Right ventricle myocardium inferior (tissue), 1 donor: ENCODE measurements at regions not wholly inside any gene's neighbourhood (a gene's known extent, or its start where the extent isn't known, plus 50 kb on each side); places are given as distances from the start of the nearest gene placed in this dataset.
"Not testable (repeated sequence)": the region's sequence is repeated elsewhere in the genome, so short reads cannot be mapped to it uniquely, and the experiment has no call there.

ENCODE experiments used
- ATAC-seq: fragments of 200-7000 bp; cut with Tn5 transposase; one replicate; pipeline ENCODE4 v1.9.1; 2020; ENCODE audit warnings: mild to moderate bottlenecking, moderate library complexity
- DNase-seq: peaks from one replicate; pipeline ENCODE4 v3.0.0; 2021; ENCODE audit errors: missing footprints
- intact Hi-C: fragments of 100-400 bp; cut with DNase I; formaldehyde crosslinking; loops from one replicate; pipeline ENCODE4 v1.11.0; 2022
- donor health status: DM: no; HTN: yes; CAD: no; lungs with severe emphysema.

DNA sequence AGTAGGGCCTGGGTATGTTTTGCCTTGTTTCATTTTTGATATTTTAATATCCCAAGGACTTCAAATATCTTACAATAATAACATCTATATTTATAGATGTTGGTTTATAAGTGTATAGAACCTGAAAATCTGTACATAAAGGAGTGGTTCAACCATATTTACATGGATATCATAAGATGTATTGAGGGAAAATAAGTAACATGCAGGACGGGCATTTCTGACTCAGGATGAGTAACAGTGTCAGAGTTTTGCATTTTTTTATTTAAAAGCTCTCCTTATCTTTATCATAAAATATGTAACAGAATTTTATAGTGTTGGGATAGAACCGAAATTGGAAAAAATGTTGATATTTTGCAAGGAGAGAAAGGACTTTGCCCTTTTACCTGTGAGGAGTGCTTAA, 1438.7 kb downstream of the REEP3 start:
- intact Hi-C loops, result no loop called here

DNA sequence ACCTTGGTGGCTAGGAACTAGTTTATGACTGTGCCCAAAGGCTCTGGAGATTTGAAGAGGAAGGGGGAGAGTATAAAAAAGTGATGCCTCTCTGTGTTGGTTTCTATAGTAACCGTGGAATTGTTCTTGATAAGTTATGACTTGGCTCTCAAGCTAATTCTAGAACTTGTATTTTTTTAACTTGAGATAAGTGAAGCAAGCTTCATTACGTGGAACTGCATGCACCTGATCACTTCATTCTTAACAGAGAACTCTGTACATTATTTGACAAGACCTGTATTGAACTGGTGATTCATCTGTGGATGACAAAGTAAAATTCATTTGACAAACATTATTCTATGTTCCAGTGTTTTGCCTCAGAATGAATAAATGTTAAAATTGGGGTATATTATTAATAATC, 1452.2 kb downstream of the REEP3 start:
- ATAC-seq (no peak), DNase-seq (no peak)
- intact Hi-C loops, result no loop called here

More for the DNA sequence above, 1438.7 kb downstream of the REEP3 start:
- ATAC-seq (no peak), DNase-seq (no peak)

DNA sequence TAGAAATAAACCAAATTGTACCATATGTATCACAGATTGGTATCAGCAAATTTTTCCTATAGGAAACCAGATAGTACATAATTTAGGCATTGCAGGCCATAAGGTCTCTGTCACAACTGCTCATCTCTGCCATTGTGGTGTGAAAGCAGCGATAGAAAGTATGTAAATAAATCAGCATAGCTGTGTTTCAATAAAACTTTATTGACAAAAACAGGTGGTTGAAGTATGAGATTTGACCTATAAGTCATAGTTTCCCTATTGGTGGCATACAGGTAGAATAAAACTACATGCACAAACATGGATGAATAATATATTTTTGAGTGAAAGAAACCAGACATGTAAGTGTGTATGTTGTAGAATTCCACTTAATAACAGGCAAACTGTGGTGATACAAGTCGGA, 1454.9 kb downstream of the REEP3 start:
- DNase-seq, result no peak
- ATAC-seq, result no peak
- intact Hi-C loops, result no loop called here

DNA sequence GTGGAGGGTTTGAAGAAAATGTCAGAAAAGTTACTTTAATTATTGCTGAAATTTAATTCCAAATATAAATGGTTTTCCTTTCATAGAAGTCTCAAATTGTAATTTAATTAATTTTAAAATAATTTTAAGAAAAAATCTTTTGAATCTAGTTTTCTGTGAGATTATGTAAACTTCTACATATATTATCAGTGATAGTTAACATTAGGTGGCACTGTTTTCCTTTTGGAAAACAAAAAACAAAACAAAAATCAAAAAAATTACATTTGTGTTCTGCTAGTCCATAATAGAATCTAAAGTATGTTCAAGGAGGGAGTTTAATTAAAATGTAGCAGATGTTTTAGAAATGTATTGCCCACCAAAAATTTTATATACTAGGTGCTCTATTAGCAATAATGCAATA, 1456.7 kb downstream of the REEP3 start:
- intact Hi-C loops, result no loop called here
- ATAC-seq, result no peak
- no peak for DNase-seq

DNA sequence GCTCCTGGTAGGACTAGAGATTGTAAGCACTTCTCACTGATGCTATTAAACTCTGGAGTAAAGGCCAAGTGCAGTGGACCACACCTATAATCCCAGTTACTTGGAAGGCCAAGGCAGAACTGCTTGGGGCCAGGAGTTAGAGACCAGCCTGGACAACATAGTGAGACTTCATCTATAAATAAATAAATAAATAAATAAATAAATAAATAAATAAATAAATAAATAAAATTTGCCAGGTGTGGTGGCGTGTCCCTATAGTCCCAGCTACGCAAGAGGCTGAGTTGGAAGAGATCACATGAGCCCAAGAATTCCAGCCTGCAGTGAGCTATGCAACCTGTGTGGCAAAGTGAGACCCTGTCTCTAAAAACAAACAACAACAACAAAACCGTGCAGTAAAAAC, 1475.7 kb downstream of the REEP3 start:
- intact Hi-C loops, result no loop called here
- ATAC-seq, result no peak
- no peak for DNase-seq

DNA sequence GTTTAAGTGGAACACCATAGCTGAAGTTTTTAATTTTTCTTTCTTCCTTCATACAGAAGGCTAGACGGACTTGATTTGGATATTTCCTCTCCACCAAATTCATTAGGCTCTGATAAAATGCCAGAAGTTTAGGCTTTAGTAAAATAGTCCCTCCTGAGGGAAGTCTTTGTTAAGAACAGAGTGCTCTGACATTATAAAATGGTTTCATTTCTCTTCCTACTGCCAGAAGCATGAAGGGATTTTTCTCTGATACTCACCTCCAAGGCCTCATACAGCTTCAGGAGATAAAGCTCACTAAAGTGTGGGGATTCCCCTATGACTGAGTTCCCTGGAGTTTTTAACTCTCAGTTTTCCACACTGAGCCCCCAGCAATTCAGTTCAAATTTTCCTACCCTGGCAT, 1489.6 kb downstream of the REEP3 start:
- DNase-seq (no peak), ATAC-seq (no peak)
- intact Hi-C loops, result no loop called here

DNA sequence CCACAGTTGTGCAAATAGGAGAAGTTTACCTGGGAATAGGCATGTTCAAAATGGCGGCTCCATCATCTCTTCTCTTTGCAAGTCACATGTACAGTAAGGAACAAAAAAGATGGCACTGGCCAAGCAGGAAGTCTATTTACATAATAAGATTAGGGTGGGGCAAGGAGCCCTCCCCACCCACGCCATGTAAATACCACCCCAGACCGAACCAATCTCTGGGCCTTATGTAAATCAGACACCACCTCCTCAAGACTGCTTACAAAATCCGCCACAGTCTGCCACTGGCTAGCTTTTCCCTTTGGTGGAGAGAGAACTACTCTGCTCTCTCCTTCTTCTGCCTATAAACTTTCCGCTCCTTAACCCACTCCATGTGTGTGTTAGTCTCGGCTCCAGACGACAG, 1496.3 kb downstream of the REEP3 start:
- no peak for DNase-seq
- no peak for ATAC-seq
- intact Hi-C loops, result no loop called here

DNA sequence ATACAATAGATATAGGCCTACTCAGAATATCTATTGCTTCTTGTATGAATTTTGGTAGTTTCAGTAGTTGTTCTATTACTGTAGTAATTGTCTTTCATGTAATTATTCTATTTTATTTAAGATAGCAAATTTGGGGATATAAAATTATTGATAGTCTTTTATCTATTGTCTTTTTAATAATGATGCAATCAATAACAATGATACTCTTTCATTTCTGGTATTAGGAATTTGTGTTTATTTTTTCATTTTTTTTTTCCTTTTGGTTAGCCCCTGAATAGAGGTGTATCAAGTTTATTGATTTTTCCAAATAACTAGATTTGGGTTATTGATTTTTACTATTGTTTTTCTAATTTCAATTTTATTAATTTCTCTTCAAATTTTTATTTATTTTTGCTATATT, 1503.7 kb downstream of the REEP3 start:
- ATAC-seq (no peak), DNase-seq (no peak)
- intact Hi-C loops, result no loop called here

DNA sequence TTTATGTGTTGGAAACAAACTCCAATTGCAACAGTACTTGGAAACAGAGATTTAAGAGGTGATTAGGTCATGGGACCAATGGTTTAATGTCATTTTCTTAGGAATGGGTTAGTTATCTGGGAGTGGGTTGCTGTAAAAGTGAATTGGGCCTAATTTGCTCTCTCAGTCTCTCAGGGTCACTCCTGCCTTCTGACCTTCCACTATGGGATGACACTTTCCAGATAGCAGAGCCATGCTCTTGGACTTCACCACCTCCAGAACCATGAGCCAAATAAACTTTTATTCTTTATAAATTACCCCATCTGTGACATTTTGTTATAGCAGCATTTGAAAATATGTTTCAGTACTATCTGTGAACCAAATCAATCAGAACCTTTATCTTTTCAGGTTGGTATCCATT, 1509.1 kb downstream of the REEP3 start:
- no peak for ATAC-seq
- intact Hi-C loops, result no loop called here
- no peak for DNase-seq

DNA sequence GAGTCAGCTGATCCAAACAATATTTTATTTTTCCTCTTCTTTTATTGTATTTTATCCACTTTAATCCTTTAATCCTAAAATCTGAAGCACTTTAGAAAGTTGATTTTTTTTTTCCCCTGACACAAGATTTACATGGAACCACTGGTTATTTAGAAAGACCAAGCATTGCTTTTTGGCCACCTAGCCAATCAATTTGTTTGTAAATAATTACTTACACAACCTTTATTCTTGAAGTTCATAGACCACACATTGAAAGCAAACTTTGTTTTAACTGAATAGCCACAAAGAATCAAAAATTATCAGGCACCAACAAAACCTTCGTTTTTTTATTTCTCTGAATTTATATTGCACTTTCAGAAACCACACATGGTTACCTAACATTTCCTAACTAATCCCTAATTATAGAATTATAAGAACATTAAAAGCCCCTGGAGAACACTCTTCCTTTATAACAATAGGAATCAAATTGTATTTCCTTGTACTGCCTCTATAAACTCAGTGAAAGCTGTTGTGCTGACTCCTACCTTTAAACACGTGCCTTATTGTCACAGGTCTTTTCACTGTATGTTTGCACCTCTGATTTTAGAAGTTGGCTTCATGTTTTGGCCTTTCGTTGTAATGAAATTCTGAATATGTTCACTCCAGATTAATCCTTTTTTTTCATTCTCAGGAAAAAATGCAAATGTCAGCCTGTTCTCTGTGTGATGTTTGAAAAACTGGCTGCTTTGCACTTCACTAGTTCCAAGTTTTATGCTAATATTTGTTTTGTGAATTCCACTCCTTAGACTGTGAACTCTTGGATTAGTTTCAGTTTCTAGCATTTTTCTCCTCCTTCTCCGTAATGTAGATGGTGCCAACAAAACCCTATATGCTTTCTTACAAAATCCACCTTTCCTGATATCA, 1511.9 kb downstream of the REEP3 start:
- no peak for DNase-seq

DNA sequence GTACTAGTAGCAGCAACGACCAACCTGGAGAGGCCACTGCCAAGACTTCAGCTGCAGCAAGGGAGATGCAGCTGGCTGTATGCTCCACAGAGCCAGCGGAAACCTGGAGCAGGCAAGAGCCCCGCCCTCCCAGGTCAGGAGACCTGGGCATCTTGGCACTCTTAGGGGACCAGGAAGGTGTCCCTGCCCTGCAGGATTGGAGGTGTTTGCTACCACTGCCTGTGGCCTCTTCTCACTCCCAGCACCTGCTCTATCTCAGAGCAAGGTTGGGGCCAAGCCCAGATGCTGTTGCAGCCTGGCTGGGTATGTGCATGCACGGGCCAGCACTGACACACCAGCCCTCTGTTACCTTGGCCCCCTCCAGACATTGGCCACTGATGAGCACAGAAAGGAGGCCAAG, 1512.8 kb downstream of the REEP3 start:
- intact Hi-C loops, result no loop called here
- ATAC-seq (no peak), DNase-seq (no peak)

More for the DNA sequence above, 1511.9 kb downstream of the REEP3 start:
- no peak for ATAC-seq
- intact Hi-C loops, result no loop called here

DNA sequence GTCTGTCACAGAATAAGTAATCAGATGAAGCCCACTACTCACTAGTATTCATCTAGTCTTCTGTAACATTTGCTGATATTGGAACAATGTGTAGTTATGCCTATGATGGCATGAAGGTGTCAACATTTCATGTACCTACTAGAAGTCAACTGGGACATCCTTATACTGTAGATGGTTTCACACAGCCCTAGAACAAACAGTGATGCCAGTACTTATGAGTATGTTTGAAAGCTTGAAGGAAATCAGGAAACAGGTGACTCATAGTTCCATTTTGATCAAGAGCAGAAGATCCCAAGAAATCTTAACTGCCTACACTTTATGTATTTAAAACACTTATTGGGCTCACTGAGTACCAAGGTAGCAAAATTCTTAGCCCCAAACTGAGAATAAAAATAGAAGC, 1519.6 kb downstream of the REEP3 start:
- ATAC-seq, result no peak
- intact Hi-C loops, result no loop called here
- no peak for DNase-seq

DNA sequence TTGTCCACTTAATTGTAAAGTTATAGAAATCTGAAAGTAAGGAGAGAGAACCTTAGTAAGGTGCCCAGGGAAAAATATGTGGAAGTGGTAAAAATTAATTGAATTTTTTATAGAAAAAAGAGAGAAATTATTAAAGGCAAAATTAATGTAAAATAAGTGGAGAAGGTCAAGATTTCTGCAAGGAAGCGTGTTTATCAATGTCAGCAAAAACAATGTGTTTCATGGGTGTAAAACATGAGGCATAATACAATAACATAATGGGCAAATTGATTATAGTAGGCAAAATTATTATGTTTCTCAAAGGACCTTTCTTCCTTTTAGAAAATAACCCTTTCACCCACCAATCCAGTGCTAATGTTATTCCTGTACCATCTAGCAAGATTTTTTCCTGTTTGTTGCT, 1520.1 kb downstream of the REEP3 start:
- no peak for DNase-seq
- intact Hi-C loops, result no loop called here
- no peak for ATAC-seq

DNA sequence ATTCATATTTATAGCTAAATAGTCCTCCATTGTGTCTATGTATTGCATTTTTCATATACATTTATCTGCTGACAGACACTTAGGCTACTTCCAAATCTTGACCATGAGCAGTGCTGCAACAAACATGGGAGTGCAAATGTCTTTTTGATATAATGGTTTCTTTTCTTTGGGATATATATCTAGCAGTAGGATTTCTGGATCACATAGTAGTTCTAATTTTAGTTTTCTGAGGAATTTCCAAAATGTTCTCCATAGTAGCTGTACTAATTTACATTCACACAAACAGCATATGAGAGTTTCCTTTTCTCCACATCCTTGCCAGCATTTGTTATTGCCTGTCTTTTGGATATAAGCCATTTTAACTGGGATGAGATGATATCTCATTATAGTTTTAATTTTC, 1521.3 kb downstream of the REEP3 start:
- intact Hi-C loops, result no loop called here
- DNase-seq (no peak), ATAC-seq (no peak)

DNA sequence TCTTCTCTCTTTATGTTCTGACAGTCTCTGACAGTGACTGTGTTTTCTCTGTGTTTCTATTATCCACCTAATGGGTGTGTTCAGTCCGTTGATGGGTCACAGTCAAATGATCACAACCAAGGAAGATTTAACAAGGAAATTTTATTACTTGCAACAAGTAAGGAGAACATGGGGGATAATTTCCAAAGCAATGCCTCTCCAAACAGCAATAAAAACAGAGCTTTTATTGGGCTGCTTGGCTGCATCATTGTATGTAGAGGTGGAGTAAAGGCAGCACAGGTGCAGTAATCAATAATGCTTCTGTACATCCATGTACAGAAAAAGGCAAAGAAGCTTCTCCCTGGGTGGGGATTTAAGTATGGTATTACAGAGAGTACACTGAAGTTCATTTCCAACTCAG, 1525.6 kb downstream of the REEP3 start:
- intact Hi-C loops, result no loop called here
- no peak for ATAC-seq
- DNase-seq, result no peak

DNA sequence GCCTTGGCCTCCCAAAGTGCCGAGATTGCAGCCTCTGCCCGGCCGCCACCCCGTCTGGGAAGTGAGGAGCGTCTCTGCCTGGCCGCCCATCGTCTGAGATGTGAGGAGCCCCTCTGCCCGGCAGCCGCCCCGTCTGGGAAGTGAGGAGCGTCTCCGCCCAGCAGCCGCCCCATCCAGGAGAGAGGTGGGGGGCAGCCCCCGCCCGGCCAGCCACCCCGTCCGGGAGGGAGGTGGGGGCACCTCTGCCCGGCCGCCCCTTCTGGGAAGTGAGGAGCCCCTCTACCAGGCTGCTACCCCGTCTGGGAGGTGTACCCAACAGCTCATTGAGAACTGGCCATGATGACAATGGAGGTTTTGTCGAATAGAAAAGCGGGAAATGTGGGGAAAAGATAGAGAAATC, 1530.9 kb downstream of the REEP3 start:
- ATAC-seq, DNase-seq, intact Hi-C loops: not testable (repeated sequence)

DNA sequence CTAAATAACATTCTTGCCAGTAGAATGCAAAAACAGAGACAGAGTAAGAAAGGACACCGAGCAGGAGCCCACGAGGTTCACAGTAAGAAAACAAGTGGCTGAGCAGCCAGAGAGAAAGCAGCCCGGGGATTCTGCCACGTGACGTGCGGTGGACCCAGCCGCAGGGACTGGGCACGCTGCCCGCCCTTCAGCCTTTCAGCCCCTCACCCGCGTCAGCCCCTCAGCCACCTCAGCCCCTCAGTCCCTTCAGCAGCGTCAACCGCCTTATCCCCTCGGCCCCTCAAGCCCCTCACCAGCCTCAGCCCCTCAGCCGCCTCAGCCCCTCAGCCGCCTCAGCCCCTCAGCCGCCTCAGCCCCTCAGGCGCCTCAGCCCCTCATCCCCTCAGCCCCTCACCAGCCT, 1532.2 kb downstream of the REEP3 start:
- intact Hi-C loops, ATAC-seq, DNase-seq: not testable (repeated sequence)

DNA sequence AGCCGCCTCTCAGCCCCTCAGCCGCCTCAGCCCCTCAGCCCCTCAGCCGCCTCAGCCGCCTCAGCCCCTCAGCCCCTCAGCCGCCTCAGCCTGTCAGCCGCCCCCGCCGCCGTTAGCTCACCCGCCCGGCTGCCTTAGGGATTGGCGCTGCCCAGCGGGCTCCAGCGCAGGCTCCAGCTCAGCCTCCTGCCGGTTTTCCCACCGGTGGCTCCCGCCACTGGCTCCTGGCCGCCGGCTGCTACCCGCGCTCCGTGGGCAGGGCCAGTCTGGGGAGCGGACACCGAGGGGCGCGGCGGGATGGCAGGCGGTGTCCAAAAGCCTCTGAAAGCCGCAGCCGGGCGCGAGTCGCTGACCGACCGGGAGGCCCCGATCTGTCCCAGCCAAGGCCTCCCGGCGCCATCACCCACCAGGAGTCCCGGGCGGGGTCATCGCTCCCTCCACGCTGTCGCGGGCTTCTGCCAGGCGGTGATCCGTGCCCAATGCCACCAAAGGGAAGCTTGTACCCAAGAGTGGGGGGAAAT, 1532.7 kb downstream of the REEP3 start:
- intact Hi-C loops, ATAC-seq, DNase-seq: not testable (repeated sequence)

DNA sequence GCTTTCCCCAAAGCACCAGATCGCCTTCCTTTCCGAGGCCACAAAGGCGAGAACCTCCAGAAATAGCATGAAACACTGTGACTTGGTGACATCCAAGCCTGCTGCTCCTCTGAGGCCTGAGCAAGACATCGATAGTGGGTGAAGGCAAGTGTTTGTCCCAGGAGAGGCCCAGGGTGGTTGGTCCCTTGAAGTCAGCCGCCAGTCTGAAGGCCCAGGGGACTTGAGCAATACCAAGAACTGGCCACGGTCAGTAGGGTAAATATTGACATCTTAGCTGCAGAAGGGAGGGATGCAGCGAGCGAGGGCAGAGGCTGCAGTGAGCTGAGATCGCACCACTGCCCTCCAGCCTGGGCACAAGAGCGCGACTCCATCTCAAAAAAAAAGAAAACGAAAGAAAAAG, 1533.5 kb downstream of the REEP3 start:
- intact Hi-C loops, ATAC-seq, DNase-seq: not testable (repeated sequence)

DNA sequence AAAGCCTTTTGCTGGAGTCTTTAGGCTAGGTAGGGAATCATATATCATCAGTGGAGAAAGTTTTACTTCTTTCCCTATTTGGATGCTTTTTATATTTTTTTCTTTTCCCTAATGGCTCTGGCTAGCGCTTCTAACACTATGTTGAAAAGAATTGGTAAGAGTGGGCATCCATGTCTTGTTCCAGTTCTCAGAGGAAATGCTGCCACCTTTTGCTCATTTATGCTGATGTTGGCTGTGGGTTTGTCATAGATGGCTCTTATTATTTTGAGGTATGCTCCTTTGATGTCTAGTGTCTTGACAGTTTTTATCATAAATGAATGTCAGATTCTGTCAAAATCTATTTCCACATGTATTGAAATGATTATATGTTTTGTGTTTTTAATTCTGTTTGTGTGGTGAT, 1544.1 kb downstream of the REEP3 start:
- ATAC-seq (no peak), DNase-seq (no peak)
- intact Hi-C loops, result no loop called here

DNA sequence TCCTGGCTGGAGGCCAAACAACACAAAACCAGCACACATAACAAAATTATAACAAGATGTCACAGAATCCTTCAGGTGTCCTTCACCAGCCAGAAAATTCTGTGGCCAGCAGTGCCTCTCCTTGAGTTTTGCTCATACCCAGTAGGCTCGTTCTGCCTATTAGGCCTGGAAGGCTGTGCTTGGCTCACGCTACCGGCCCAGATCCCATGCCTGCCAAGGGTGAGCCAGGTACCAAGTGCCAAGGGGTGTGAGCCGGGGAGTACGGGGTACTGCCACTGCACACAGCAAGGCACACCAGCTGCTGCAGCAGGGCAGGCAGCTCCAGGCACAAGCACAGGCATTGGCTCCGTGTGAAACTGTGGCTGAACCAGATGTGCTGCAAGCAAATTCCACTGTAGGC, 1562.0 kb downstream of the REEP3 start:
- no peak for DNase-seq
- intact Hi-C loops, result no loop called here
- ATAC-seq, result no peak
